Suppressor macrophage treated with lipopolysaccharide for 1 hour (primary cell): ENCODE measurements at regions not wholly inside any gene's neighbourhood (a gene's known extent, or its start where the extent isn't known, plus 50 kb on each side); places are given as distances from the start of the nearest gene placed in this dataset.

ENCODE experiments used
- DNase-seq, 3 donors: peaks; one replicate each; pipeline ENCODE4 v3.0.0-alpha.2; 2020 to 2022

DNA sequence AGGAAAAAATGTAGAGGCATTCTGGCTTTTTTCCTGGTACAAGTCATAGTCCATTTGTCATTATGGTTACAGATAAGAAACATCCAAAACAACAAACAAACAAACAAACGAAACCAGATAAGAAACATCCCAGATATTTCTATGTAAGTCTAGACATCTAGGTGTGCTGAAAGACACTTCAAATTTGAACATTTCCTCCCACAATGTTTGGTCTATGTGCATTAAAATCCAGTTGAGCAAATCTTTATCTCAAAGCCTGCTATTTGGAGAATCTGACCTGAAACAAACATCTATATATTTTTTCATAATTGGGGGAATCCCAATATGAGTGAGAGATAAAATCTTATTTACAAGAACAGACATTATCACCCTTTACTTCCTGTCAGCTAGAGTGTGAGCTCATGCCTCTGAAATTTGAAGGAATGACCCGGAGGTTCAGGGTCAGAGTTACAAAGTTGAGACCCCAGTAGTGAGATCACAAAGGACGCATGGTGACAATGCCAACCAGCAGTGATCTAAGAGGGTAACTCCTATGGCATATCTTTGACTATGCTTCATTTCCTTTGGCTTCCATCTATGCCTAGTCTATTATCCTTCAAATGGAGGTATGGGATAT lies 182.9 kb upstream of the ATP1B1 start:
- no peak for DNase-seq

DNA sequence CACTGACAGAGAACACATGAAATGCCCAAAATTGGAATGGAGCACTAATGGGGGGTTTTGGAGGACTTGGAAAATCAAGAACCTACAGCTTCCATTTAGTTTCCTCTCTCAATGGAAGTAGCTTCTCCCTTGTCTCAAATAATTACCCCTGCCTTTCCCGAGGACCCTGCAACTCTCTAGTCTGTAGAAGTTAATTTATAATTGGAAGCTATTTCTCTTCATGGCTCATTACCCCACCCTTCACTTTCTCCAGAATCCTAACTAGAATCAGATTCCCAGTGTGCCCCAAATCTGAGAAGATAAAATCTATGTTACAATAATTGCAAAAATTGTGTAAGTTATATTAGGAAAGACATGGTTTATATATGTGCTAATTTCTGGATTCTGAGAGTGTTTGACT lies 181.5 kb upstream of the ATP1B1 start:
- DNase-seq: no peak

DNA sequence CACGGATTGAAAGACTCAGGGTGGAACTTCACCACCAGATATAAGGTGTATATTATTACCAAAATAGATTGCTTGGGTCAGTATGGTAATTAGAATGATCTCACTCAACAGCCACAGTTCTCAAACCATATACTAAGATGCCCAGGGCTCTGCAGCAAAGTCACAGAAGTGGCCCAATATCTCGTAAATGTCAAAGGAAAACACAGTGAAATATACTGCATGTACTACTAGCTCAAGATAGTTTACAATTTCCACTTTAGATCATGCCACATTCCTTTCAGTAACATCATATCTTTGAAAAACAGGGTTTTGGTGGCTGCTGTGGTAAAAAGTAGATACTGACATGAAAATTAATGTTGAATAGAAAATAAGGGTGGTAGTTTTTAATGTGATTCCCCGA lies 180.3 kb upstream of the ATP1B1 start:
- DNase-seq: no peak

DNA sequence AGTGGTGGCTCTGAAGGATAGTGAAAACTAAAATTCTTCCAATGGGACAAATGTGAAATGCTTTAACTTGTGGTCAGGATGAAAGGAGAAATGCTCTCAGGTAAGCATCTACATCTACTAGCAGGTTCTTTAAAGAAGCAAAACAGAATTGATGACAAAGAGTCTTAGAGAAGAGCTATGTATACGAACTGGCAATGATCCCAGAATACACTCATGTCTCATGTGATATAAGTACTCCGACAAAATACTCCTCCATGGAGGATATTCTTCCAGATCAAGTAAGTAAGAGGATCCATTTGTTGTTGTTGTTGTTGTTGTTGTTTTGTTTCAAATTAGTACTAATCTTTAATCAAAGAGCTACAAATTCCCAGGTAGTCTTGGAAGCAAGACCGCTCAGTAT lies 174.0 kb upstream of the ATP1B1 start:
- DNase-seq: no peak

DNA sequence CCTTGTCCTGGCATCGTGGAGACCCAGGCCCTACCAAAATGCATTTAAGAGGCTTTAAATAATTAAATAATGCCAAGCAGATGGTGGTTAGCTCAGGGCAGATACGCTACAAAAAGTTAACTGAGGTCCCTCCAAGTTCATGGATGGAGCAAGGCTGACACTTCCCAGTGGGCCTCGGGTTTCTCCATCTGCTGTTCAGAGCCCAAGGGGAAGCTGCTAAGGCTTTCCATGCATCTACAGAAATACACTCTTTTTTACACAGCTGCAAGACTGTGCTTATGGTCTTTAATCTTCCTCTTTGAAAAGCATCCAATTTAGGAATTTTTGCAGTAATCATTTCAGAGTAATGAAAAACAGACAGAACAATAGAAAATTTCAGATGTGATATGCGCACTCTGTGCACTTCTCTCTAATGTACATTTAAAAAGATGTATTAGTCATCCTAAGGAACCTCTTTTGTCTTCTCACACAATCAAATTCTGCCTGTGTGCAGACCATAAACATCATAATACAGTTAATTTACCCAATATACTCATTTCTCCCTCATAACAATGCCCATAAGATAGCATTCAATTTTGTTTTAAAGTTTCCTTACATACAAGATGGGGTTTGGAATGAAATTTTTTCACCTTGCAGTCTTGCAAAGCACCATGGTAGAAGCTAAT lies 173.2 kb upstream of the ATP1B1 start:
- DNase-seq: no peak

DNA sequence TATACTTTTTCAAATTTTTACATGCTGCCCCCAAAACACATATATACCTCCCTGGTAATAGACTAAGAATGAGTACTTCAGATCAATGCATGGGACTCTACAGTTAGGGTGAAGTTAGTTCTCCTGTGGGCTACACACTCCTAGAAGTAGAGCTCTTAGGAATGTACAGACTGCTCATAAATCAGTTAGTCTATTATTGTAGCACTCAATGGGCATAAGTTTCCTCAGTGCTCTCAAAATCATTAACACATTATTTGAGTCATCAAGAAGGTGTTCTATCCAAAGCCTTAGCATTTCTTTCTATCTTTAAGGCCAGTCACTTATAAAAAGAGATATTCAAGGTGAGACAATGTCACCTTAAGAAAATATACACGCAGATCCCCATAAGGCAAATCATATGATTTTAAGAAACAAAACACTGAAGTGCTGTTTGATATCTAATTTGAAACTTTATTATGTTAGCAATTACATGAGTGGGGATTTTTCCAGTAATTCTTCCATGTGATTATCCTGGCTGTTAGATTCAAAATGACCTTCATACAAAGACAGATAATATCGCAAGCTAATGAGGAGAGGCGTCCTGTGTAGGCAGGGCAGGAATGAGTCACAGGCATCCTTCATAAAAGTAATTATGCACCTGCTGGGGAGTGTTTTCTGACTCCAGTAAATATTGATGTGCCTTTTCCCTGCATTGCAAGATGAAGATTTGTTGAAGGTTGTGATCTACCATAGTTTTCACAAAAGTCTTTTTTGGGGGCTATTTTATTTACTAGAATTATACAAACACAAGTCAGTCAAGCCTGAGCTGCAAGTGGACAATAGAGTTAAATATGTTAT lies 167.2 kb upstream of the ATP1B1 start:
- no peak for DNase-seq

DNA sequence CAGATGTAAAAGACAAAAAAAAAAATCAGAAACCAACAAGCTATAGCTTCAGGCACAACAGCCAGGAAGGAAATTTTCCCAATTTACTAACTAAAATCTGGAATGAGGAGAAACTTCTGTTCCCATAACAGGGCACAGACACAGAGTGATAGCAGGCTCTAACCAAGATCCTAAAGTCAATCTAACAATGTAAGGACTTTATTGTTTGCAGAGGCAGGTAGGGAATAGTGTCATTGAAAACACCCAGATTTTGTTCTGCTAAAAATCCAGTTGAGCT lies 166.6 kb upstream of the ATP1B1 start:
- no peak for DNase-seq

DNA sequence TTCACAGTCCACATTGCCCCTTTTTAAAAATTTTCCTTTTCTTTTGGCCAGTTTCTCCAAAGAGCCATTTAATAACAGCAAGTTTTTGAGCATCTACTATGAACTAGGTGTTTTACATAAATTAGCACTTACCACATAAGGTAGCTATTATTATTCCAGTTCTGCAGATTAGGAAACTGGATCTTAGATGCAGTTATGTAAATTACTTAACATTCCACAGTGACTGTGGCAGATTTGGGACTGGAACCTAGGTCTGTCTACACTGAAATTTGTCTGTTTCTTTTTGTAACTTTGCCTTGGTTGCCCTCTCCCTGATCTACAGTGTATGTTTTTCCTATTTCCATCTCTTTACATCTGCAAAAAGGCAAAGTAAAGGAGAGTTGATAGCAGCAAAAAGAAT lies 164.8 kb upstream of the ATP1B1 start:
- no peak for DNase-seq

DNA sequence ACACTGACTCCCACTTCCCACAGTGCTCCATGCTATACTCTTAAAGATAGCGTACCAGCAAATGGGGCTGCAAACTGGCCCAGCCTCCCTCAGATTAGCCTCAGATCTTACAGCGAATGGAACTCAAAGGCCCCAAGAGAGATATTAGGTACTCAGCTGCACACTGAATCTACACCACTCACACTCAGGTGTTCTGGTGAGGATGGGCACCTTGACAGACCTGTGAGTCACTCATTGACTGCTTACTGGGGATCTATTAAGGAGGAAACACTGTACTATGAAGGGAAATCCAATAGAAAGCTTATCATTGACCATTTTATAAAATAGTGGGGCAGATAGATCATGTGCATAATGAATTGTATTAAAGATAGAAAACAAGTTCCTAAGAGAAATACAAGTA lies 164.3 kb upstream of the ATP1B1 start:
- no peak for DNase-seq

DNA sequence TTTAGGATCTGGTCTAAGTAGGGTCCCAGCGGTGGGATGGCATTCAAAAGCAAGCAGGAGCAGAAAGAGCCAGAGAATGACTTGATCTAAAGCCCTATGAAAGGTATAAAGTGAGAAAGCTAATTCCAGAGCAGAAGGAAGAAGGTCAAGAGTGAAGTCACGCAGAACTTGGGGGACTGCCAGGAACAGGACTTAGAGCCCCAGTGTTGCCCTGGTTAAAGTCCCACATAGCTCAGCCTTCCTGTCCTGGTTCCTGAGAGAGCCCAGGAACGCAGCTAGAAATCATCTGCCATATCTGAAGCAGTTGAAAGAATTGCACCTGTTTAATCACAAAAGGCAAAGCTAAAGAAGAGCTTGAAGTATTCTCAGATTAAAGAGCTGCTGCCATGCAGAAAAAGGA lies 160.6 kb upstream of the ATP1B1 start:
- peak in 1 of 3 donors; percentile 2 for DNase-seq

DNA sequence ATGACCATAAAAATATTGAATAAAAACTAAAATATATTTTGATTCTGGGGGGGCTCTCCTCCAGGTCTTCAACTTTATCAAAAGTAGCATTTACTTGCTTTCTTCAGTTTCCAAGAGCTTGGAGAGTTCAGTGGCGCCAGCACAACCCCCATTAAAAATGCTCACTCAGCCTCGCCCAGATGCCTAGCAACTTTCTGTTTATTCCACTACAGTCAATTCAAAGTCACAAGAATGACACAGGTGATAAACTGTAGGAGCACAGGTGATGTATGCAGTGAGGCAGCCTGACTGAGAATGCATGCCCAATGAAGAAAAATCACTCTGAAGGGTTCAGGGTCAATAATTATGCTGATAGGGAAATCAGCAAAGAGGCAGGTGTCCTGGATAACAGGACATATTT lies 159.4 kb upstream of the ATP1B1 start:
- no peak for DNase-seq

DNA sequence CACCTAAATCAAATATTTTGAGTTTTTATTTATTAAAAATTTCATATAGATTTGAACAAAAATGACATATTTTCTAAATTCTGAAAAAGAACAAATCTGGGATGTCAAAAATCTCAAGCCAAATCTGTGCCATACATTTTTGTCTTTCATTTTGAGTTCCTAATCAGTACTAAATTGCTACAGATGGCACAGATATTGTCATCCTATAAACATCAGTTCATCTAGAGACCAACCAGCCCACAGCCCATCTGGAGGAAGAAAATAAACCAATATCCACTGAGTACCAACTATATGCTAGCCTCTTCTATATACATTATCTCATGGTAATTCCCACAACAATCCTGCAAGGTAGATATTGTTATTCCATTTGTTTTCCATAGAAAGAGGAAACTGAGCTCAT lies 156.8 kb upstream of the ATP1B1 start:
- no peak for DNase-seq

DNA sequence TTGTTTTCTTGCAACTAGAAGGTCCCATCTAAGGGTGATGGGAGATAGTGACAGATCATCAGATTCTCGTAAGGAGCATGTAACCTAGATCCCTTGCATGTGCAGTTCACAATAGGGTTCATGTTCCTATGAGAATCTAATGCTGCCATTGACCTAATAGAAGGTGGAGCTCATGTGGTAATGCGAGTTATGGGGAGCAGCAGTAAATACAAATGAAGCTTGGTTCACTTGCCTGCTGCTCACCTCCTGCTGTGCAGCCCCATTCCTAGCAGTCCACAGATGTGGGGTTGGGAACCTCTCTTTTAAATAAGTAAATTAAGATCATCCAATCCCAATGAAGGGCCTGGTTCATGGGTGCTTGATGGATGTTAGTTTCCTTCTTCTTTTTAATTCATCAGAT lies 148.7 kb upstream of the ATP1B1 start:
- DNase-seq: no peak

DNA sequence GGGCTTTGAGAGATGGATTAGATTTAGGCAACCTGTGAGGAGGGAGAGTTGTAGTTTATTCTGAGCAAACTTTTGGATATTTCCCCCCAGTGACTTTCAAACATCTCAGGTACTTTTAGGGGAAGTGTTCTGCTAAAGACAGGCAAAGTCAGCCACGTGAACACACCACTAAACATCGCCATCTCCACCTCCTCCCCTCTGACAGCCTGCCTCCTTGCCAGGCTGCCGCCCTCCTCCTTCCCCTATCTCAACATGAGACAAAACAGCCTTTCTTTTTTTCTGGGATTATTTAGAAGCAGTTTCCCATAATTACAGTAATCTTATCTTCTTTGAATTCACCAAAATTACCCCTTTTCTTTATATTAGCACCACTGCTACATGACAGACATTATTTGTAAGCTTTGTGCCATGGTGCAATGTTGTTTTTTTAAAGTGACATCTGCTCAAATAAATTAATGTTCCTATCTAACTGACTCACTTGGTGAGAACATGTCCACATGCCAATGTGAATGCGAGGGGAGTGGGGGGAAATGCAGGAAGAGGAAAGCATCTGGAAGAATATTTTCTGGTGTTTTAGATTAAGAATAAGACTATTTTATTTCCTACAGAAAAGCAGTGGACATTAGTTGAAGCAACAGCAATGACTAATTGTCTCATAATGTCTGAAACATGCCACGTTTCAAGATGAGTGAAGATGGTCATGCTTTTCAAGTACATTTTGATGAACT lies 147.8 kb upstream of the ATP1B1 start:
- DNase-seq: no peak

DNA sequence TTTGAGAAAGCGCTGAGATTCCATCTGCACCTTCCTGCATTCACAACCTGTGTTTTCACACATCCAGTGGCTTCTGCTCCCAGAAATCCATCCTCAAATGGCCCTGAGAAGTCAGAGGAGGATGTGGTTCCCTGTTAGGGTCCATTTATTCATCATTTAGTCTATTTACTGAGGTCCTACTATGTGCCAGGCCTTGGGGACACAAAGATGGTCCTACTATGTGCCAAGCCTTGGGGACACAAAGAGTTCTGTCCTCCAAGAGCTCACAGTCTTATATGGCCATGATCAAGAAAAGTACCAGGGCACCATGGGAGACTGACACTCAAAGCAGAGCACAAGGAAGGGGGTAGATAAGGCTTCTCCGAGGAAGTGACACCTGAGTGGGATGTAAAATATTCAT lies 147.1 kb upstream of the ATP1B1 start:
- DNase-seq: no peak

DNA sequence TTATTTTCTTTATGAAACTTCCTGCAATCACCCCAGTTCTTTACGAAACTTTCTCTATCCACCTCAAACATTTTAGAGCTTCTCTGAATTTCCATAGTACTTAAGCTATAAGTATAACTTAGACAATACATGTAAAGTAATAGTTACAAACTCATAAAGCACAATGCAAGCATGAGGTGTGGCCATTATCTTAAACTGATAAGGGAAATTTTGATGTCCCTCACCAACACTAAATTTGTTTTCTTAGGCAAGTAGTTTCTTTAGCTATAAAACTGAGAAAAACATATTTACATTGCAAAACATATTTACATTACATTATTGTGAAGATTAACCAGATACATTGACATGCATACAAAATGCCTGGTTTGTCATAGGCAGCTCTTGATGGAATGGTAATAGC lies 146.4 kb upstream of the ATP1B1 start:
- DNase-seq: no peak

DNA sequence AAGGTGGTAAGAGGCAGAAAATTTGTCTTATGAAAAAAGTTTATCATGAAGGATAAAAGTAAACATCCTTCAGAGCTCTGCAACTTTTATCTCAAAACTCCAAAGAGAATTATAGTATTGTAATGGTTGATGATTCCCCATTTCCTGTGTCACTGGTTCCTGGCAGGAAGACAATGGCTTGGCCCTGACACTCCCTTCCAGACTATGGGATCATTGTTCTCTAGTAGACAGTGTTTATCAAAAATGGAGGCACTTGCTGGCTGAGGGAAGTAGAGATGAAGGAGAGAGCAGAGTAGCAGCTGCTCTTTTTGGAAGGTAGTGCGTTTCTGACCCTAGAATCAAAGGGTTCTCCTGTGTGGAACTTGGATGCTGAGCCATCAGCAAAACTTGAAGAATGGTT lies 145.9 kb upstream of the ATP1B1 start:
- DNase-seq: no peak

DNA sequence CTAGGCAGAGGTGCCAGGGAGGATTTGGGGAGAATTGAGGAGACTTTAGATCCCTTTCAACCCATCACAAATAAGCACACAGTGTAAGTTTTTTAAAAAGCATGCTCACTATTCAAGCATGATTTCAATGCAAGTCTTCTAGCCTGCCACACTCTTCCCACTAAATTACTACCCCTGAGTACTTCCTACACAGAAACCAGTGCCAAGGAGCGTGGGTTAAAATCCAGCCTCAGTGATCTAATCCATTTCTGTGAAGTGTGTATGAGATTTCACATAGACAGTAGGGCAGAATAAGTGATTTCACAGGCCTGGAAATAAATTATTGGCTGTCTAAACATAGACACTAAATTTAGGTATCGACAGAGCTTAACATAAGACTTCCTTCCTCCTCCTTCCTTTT lies 142.9 kb upstream of the ATP1B1 start:
- DNase-seq: no peak

DNA sequence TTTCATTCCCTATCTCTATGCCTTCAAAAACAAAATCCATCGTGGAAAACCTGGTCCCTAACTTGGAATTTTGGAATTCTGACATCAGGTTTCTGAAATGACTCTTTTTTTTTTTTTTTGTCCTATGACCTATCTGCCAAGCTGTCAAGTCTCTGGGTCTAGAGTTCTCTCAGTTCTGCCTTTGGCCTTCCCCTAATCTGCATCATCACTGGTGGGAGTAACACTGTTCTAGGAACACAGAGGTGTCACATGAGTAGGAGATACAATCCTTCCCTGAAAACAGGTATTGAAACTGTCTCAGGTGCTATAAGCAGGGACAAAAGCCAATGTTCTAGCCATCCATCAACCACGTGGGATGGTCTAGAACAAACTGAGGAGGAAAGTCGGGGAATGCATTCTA lies 142.0 kb upstream of the ATP1B1 start:
- DNase-seq: no peak

DNA sequence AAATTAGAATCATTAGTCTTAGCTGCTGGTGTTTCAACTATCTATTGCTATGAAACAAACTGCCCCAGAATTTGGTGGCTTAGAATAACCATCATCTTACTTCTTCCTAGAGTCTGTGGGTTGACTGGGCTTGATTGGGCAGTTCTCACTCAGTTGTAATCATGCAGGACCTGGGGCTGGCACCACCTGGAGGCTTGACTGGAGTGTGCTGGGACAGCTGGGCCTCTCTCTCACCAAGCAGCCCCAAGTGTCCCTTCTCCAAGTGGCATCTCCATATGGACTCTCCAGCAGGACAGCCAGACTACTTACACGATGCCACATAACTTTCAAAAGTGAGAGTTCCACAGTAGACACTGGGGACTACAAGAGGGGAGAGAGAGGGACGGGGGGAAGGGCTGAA lies 140.3 kb upstream of the ATP1B1 start:
- DNase-seq: no peak

DNA sequence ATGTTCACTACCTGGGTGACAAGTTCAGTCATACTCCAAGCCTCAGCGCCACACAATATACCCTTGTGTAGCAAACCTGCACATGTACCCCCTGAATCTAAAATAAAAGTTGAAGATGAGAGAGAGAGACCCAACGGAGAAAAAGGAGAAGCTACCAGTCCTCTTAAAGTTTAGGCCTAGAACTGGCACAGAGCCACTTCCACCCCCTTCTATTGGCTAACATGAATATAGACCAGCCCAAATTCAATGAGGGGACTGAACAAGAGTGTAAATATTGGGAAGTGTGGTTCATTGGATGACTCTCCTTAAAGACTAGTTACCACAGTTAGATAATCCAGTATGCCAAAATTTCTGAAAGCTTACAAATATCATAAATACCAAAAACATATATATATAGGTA lies 139.9 kb upstream of the ATP1B1 start:
- peak; percentile 23 to 40 (median 31) for DNase-seq

DNA sequence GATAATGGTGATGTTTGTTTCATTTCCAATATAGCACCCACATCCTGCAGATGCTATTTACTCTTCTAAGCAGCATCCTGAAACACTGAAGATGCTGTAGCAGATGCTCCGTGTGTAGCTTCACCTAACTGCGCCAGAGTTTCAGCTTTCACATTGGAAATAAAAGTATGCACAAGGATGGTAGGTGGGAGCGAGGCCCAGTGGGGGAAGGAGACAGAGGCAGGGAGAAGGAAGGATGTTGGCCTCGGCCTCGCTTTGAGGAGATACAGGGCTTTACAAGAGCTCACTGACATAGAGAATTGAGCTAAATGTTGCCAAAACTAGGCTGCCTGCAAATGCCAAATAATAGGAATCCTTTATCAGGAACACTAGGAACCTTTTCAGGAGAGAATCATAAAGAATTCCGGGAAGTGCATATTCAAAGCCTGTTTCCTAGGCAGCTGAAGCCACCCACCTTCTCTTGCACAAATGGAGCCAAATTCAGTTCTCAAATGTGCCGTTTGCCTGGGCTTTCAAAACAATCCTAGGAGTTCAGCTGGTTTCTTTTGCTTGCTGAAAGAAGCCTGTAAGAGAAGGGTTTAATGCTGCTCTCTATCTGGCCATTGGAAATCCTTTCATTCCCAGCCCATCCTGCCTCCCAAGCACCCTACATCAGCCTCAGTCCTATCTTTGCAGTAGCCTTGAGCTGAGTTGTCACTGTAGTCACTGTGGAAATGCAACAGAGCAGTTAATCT lies 135.4 kb upstream of the ATP1B1 start:
- DNase-seq: no peak

DNA sequence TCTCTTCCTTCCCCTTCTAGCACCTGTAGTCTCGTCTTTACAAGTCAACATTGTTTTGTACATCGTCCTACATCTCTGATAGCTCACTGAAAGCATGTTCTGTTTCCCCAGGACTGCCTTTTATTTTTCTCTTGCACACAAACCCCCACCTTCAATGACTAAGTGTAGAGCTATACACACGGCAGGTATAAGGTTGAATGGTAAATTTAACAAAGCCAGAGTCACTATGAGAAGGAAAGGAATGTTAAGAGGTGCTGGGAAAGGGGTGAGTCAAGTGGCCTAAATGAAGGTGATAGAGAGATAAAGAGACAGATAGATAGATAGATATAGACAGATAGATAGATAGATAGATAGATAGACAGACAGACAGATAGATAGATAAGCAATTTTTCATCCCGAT lies 134.3 kb upstream of the ATP1B1 start:
- no peak for DNase-seq
